ENCODE measurements at regions not wholly inside any gene's neighbourhood (a gene's known extent, or its start where the extent isn't known, plus 50 kb on each side); places are given as distances from the start of the nearest gene placed in this dataset.

DNA sequence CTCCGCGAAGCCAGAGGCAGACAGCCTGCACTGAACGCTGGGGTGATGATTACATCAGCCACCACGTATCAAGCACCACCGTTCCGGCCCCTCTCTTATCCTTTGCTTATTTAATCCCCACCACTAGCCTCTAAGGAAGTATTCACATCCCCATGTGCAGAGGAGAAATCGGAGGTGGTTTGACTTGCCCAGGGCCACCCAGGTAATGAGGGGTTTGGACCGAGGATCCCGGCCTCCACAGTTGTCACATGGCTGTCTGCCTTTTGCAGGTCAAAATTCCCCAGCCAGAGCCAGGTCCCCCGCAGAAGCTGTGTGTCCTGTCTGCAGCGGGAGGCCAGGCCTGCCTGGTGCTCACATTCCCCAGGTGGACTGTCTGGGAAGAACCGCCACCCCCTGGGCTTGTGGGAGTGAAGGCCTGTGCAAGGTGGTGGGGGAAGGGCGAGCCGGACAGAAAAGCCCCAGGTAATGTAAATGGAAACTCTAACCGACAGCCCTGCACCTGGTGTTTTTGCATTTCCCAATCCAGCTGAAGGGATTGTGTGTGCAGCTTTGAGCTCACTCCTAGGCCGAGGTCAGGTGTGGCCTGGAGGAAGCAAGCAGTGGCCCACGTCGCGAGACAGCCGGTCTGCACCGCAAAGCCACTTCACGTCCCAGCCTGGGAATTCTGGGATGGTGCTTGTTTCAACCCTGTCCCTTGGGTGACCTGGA, 108.5 kb upstream of the ID2 start:
- WGBS (ENCODE audit: insufficient coverage, low coverage, missing lambda C conversion rate), result 53% methylated on average over 22 of the region's 22 CpGs
- H3K4me1 ChIP-seq (replicated peaks in 1 of 2; ENCODE audit: control insufficient read depth in 2 of 2, insufficient read depth in 2 of 2, low read length in 2 of 2), result peaks cover 6 to 13% of the 10 kb centered on the region in 2 experiments; a peak in 1 of 5 replicates

GRCh38 chr2:8573942-8574195, 108.0 kb upstream of the ID2 start:
- ATAC-seq (no peak), DNase-seq (ENCODE audit: extremely low read depth in 1 of 4, low spot score in 3 of 4) (no peak), FAIRE-seq (no peak)
- Histone ChIP-seq H4K20me1 (replicated peaks; ENCODE audit: control insufficient read depth, insufficient read depth, low read length) (no peaks in the 10 kb centered on the region), H3K9me3 (replicated peaks; ENCODE audit: control insufficient read depth, insufficient read depth, low read depth, low read length) (no peaks in the 10 kb centered on the region), H3K9me1 (ENCODE audit: control insufficient read depth, insufficient read depth, low read length) (no peaks in the 10 kb centered on the region), H2AFZ (ENCODE audit: low read depth, low read length) (no peak overlapping the region), H3K79me2 (ENCODE audit: control insufficient read depth, insufficient read depth, low read length) (no peaks in the 10 kb centered on the region), H3K36me3 (ENCODE audit: control insufficient read depth, insufficient read depth, low read length) (no peaks in the 10 kb centered on the region), H3K4me1 (replicated peaks in 1 of 2; ENCODE audit: control insufficient read depth in 2 of 2, insufficient read depth in 2 of 2, low read length in 2 of 2) (peaks cover 6 to 13% of the 10 kb centered on the region in 2 experiments; a peak in 1 of 5 replicates), H3K4me3 (no peak overlapping the region), H3K27me3 (ENCODE audit: control insufficient read depth in 2 of 2, insufficient read depth in 2 of 2, low read length in 2 of 2) (peaks cover 12 to 87% of the 10 kb centered on the region in 2 experiments), H3K9ac (ENCODE audit: insufficient read depth in 1 of 2, low read depth in 2 of 2, low read length in 2 of 2) (peak overlapping the region in 1 of 2 experiments; percentile 6; a peak in 1 of 4 replicates), H3K4me2 (ENCODE audit: insufficient read depth, low read length) (no peak overlapping the region), H3K27ac (ENCODE audit: extremely low read depth, low read depth, low read length) (no peak overlapping the region)
- in situ Hi-C loops (cut with MboI) (no loop called here), intact Hi-C loops (cut with micrococcal nuclease) (no loop called here)
- WGBS (ENCODE audit: insufficient coverage, low coverage, missing lambda C conversion rate), result 58% methylated on average over 9 of the region's 9 CpGs
- no TSS peak for BruUV-seq (replicated peaks)
- TF ChIP-seq PYGO2 (tag; IDR thresholded peaks at IDR 0.05) (no peak), NCOR1 (IDR thresholded peaks at IDR 0.05) (no peak)
- ChIA-PET CTCF (ENCODE audit: low intra/inter-chr PET ratio) (no interaction called here), POLR2A (interaction anchor here (0.6 to 2.7 kb wide), 6 partner anchors 8 to 108 kb away, joined by 3 to 10 read pairs (median 4); partner anchors contain the start of gene ID2)

More for the DNA sequence above, 108.5 kb upstream of the ID2 start:
- Histone ChIP-seq H3K4me3 (no peak overlapping the region), H3K9me3 (replicated peaks; ENCODE audit: control insufficient read depth, insufficient read depth, low read depth, low read length) (no peaks in the 10 kb centered on the region), H3K79me2 (ENCODE audit: control insufficient read depth, insufficient read depth, low read length) (no peaks in the 10 kb centered on the region), H3K27me3 (ENCODE audit: control insufficient read depth in 2 of 2, insufficient read depth in 2 of 2, low read length in 2 of 2) (peaks cover 14 to 88% of the 10 kb centered on the region in 2 experiments), H3K36me3 (ENCODE audit: control insufficient read depth, insufficient read depth, low read length) (no peaks in the 10 kb centered on the region), H3K4me2 (ENCODE audit: insufficient read depth, low read length) (no peak overlapping the region), H3K27ac (ENCODE audit: extremely low read depth, low read depth, low read length) (no peak overlapping the region), H3K9me1 (ENCODE audit: control insufficient read depth, insufficient read depth, low read length) (no peaks in the 10 kb centered on the region), H3K9ac (ENCODE audit: insufficient read depth in 1 of 2, low read depth in 2 of 2, low read length in 2 of 2) (peak overlapping the region in 1 of 2 experiments; percentile 6; a peak in 1 of 4 replicates), H2AFZ (ENCODE audit: low read depth, low read length) (peak overlapping the region; percentile 44; the same call in 1 of the 2 replicates), H4K20me1 (replicated peaks; ENCODE audit: control insufficient read depth, insufficient read depth, low read length) (no peaks in the 10 kb centered on the region)
- ChIA-PET CTCF (ENCODE audit: low intra/inter-chr PET ratio) (no interaction called here), POLR2A (interaction anchor here (0.6 to 2.7 kb wide), 6 partner anchors 8 to 109 kb away, joined by 3 to 10 read pairs (median 4); partner anchors contain the start of gene ID2)
- no TSS peak for BruUV-seq (replicated peaks)
- DNase-seq (ENCODE audit: extremely low read depth in 1 of 4, low spot score in 3 of 4), result no peak
- TF ChIP-seq, protein P1, sequence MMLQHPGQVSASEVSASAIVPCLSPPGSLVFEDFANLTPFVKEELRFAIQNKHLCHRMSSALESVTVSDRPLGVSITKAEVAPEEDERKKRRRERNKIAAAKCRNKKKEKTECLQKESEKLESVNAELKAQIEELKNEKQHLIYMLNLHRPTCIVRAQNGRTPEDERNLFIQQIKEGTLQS (IDR thresholded peaks at IDR 0.05), result peak; percentile 36; the same call in 1 of the 2 replicates
- TF ChIP-seq, protein P1 (CRISPR knock-in tag; conservative IDR thresholded peaks at IDR 0.05), result no peak
- TF ChIP-seq CCAR2 (IDR thresholded peaks at IDR 0.05; ENCODE audit: low read depth, low read length) (no peak), ESRRA (IDR thresholded peaks at IDR 0.05; ENCODE audit: borderline replicate concordance, low read depth) (no peak), JUN (IDR thresholded peaks at IDR 0.05; ENCODE audit: borderline replicate concordance, low read depth, low read length) (no peak), JUN (CRISPR knock-in tag; IDR thresholded peaks at IDR 0.05; ENCODE audit: borderline replicate concordance) (no peak)
- in situ Hi-C loops (cut with MboI) (no loop called here), intact Hi-C loops (cut with micrococcal nuclease) (no loop called here)
- no peak for FAIRE-seq
- ATAC-seq, result peak; percentile 23; the same call in 2 of the 3 replicates

All from K562 (cell line).